Cardiac muscle cell (in vitro differentiated cells and primary cell): ENCODE measurements at regions not wholly inside any gene's neighbourhood (a gene's known extent, or its start where the extent isn't known, plus 50 kb on each side); places are given as distances from the start of the nearest gene placed in this dataset.

Experiments
- DNase-seq, 2 donors: peaks; one replicate each; pipeline versions ENCODE4 v3.0.0 to v3.0.0-alpha.2; 2010 to 2017; ENCODE audit warnings: low read depth in 1 of 2, low spot score in 1 of 2
- H3K27ac ChIP-seq: fragments of 200-600 bp; sonication (generic); 2 replicates; pipeline ENCODE4 v1.5.1; 2016
- H3K27me3 ChIP-seq: fragments of 200-600 bp; sonication (generic); 2 replicates; pipeline ENCODE4 v1.6.0; 2016; ENCODE audit warnings: control low read depth
- H3K36me3 ChIP-seq: fragments of 200-600 bp; sonication (generic); 2 replicates; pipeline ENCODE4 v1.5.1; 2016; ENCODE audit warnings: control low read depth
- H3K4me1 ChIP-seq: fragments of 200-600 bp; sonication (generic); 2 replicates; pipeline ENCODE4 v1.8.1; 2017; ENCODE audit warnings: low read depth, mild to moderate bottlenecking, mixed run types
- H3K4me3 ChIP-seq: fragments of 200-600 bp; sonication (generic); 2 replicates; pipeline ENCODE4 v1.5.1; 2016; ENCODE audit warnings: mild to moderate bottlenecking
- H3K9me3 ChIP-seq: fragments of 200-600 bp; sonication (generic); 2 replicates; pipeline ENCODE4 v1.5.1; 2017; ENCODE audit warnings: low read depth, mild to moderate bottlenecking, control low read depth
- TF ChIP-seq, protein P1 (sequence below): IDR thresholded peaks from 2 replicates; pipeline ENCODE4 v1.5.1; 2012; ENCODE audit warnings: low read depth, mild to moderate bottlenecking, low read length

DNA sequence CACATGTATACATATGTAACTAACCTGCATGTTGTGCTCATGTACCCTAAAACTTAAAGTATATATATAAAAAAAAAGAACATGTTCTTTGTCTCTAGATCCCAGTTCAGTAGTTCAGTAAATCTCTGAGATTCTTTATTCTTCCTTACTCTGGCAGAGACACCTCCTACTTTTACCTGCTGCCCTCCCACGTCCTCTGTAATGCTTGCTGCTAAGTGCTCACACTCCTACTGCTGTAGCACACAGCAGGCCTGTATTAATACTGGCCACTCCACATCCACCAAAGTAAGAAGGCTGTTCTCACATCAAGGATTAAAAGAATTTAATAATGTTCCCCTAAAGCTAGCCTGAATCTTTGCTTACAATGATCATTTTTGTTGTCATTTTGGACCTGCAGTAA lies 648.4 kb upstream of the EYS start:
- Histone ChIP-seq H3K27me3 (no peaks in the 10 kb centered on the region), H3K36me3 (no peaks in the 10 kb centered on the region), H3K27ac (no peak overlapping the region), H3K4me3 (no peak overlapping the region), H3K4me1 (no peaks in the 10 kb centered on the region), H3K9me3 (no peaks in the 10 kb centered on the region)
- DNase-seq: no peak
- TF ChIP-seq, protein P1, sequence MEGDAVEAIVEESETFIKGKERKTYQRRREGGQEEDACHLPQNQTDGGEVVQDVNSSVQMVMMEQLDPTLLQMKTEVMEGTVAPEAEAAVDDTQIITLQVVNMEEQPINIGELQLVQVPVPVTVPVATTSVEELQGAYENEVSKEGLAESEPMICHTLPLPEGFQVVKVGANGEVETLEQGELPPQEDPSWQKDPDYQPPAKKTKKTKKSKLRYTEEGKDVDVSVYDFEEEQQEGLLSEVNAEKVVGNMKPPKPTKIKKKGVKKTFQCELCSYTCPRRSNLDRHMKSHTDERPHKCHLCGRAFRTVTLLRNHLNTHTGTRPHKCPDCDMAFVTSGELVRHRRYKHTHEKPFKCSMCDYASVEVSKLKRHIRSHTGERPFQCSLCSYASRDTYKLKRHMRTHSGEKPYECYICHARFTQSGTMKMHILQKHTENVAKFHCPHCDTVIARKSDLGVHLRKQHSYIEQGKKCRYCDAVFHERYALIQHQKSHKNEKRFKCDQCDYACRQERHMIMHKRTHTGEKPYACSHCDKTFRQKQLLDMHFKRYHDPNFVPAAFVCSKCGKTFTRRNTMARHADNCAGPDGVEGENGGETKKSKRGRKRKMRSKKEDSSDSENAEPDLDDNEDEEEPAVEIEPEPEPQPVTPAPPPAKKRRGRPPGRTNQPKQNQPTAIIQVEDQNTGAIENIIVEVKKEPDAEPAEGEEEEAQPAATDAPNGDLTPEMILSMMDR: no peak

DNA sequence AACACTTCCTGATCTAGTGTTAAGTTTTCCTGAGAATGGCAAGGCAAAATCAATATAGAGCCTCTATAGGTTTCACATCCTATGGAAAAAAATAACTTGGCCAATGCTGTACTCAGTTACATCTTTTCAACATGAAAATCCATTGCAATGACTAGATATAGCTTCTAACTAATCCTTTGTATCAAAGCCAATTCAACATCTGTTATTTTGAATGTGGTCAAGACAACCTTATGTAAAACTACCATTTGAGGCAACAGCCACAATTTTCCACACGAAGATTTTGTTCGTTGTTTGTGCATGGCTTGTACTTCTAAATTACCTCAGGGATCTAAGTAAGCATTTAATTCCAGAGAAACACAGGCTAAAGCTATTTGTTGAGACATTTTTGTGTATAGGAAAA lies 637.8 kb upstream of the EYS start:
- no peaks in the 10 kb centered on the region for H3K27me3 ChIP-seq
- H3K4me3 ChIP-seq: no peak overlapping the region
- TF ChIP-seq, protein P1: no peak
- H3K27ac ChIP-seq: no peak overlapping the region
- no peaks in the 10 kb centered on the region for H3K36me3 ChIP-seq
- no peaks in the 10 kb centered on the region for H3K4me1 ChIP-seq
- no peaks in the 10 kb centered on the region for H3K9me3 ChIP-seq
- DNase-seq: no peak

DNA sequence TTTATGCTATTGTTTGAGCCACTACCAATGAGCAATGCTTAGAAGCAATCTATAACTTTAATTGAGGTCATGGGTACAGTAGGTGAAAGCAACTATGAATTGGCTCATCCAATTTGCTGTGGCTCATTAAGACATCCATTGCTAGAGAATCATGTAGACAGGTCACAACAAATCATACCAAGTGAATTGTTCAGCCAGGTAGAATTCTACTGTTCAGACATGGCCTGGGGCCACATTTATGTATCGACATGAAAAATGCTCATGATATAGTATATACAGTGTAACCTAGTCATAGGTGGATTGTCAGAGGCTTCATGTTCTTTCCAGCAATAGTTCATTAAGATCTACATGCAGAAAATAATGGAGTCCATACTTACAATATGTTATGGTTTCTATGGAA lies 633.7 kb upstream of the EYS start:
- H3K9me3 ChIP-seq: no peaks in the 10 kb centered on the region
- no peaks in the 10 kb centered on the region for H3K4me1 ChIP-seq
- DNase-seq: no peak
- H3K27me3 ChIP-seq: no peaks in the 10 kb centered on the region
- TF ChIP-seq, protein P1: no peak
- no peak overlapping the region for H3K4me3 ChIP-seq
- H3K27ac ChIP-seq: no peak overlapping the region
- H3K36me3 ChIP-seq: no peaks in the 10 kb centered on the region

DNA sequence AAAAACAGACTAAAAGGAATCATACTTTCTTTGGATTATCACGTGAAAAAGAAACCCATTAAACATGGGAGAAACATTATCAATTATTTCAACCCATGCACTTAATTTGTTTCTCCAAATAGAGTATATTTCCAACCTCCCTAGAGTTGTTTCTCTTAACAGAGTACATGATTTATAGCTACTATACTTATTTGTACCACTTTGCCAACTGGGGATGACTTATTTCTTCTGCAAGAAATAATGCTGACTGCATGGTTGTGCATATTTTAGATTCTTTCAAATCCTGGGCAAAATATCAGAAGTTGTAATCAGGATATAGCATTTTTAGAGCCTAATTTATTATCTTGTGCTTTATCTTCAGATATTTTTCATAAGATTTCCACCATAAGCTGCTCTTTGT lies 629.1 kb upstream of the EYS start:
- TF ChIP-seq, protein P1: no peak
- Histone ChIP-seq H3K4me3 (no peak overlapping the region), H3K36me3 (no peaks in the 10 kb centered on the region), H3K27ac (no peak overlapping the region), H3K27me3 (no peaks in the 10 kb centered on the region), H3K4me1 (no peaks in the 10 kb centered on the region), H3K9me3 (no peaks in the 10 kb centered on the region)
- no peak for DNase-seq

DNA sequence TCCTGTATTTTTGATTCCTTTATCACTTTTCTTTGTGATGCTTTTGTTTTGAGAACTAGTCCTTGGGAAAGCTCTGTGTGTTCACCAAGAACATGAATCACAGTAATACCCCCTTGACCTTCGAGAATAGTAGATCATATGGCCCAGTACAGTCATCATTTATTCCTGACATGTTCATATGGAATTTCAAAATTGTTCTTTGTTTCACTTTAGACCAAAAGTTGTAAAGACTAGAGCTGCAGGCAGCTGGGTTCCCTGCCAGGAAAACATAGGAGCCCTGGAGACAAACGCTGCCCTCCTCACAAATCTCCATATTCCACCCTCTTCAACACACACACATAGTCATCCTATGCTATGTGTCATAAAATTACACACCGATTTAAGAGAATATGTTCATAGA lies 621.2 kb upstream of the EYS start:
- TF ChIP-seq, protein P1: no peak
- no peaks in the 10 kb centered on the region for H3K4me1 ChIP-seq
- H3K9me3 ChIP-seq: no peaks in the 10 kb centered on the region
- no peak overlapping the region for H3K4me3 ChIP-seq
- no peak for DNase-seq
- H3K27ac ChIP-seq: no peak overlapping the region
- no peaks in the 10 kb centered on the region for H3K36me3 ChIP-seq
- H3K27me3 ChIP-seq: no peaks in the 10 kb centered on the region

DNA sequence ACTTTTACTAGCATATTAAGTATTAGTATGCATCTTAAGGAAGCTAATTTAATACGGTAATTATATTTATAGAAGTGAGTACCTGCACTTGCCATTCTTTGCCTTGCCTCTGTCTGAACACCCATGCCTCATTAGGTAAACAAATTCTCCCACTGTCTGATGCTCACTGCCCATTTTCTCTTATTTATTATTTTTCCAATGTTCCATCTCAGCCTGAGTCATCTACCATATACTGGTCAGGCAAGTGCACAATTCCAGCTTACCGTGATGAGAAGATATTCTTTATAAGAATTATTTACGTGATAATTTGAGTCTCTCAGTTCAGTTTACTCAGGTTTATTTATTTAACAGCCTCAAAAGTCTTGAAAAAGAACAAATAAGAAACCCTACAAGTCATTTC lies 619.2 kb upstream of the EYS start:
- H3K9me3 ChIP-seq: no peaks in the 10 kb centered on the region
- H3K27me3 ChIP-seq: no peaks in the 10 kb centered on the region
- TF ChIP-seq, protein P1: no peak
- H3K4me1 ChIP-seq: no peaks in the 10 kb centered on the region
- H3K36me3 ChIP-seq: no peaks in the 10 kb centered on the region
- H3K27ac ChIP-seq: no peak overlapping the region
- no peak for DNase-seq
- H3K4me3 ChIP-seq: no peak overlapping the region
